ENCODE measurements at regions not wholly inside any gene's neighbourhood (a gene's known extent, or its start where the extent isn't known, plus 50 kb on each side); places are given as distances from the start of the nearest gene placed in this dataset.

GRCh38 chr18:41004324-41004723 lies 950.7 kb upstream of the PIK3C3 start:
- peak in 2 of 4 donors; percentile 2 to 4 for DNase-seq (ENCODE audit: low read depth in 4 of 4, low spot score in 3 of 4)

GRCh38 chr18:40995529-40995928 lies 959.5 kb upstream of the PIK3C3 start:
- no peak for DNase-seq (ENCODE audit: low read depth in 4 of 4, low spot score in 3 of 4)

- DNase-seq (ENCODE audit: low read depth in 4 of 4, low spot score in 3 of 4), result no peak
Measured at GRCh38 chr18:40993363-40993762, 961.7 kb upstream of the PIK3C3 start.

- no peak for DNase-seq (ENCODE audit: low read depth in 4 of 4, low spot score in 3 of 4)
Measured at GRCh38 chr18:40987581-40987980, 967.5 kb upstream of the PIK3C3 start.

GRCh38 chr18:40985436-40985835 lies 969.6 kb upstream of the PIK3C3 start:
- no peak for DNase-seq (ENCODE audit: low read depth in 4 of 4, low spot score in 3 of 4)

- no peak for DNase-seq (ENCODE audit: low read depth in 4 of 4, low spot score in 3 of 4)
Measured at GRCh38 chr18:40984856-40985255, 970.2 kb upstream of the PIK3C3 start.

GRCh38 chr18:40983835-40984234 lies 971.2 kb upstream of the PIK3C3 start:
- DNase-seq (ENCODE audit: low read depth in 4 of 4, low spot score in 3 of 4), result no peak

- no peak for DNase-seq (ENCODE audit: low read depth in 4 of 4, low spot score in 3 of 4)
Measured at GRCh38 chr18:40980171-40980570, 974.9 kb upstream of the PIK3C3 start.

GRCh38 chr18:40976050-40976449 lies 979.0 kb upstream of the PIK3C3 start:
- no peak for DNase-seq (ENCODE audit: low read depth in 4 of 4, low spot score in 3 of 4)

GRCh38 chr18:40974448-40974847 lies 980.6 kb upstream of the PIK3C3 start:
- no peak for DNase-seq (ENCODE audit: low read depth in 4 of 4, low spot score in 3 of 4)

- DNase-seq (ENCODE audit: low read depth in 4 of 4, low spot score in 3 of 4), result no peak
Measured at GRCh38 chr18:40962784-40963183, 992.2 kb upstream of the PIK3C3 start.

GRCh38 chr18:40957533-40958070 lies 997.4 kb upstream of the PIK3C3 start:
- DNase-seq (ENCODE audit: low read depth in 4 of 4, low spot score in 3 of 4), result no peak

GRCh38 chr18:40956213-40956612 lies 998.8 kb upstream of the PIK3C3 start:
- DNase-seq (ENCODE audit: low read depth in 4 of 4, low spot score in 3 of 4), result no peak

GRCh38 chr18:40955351-40955750 lies 999.7 kb upstream of the PIK3C3 start:
- DNase-seq (ENCODE audit: low read depth in 4 of 4, low spot score in 3 of 4), result no peak

- no peak for DNase-seq (ENCODE audit: low read depth in 4 of 4, low spot score in 3 of 4)
Measured at GRCh38 chr18:40949114-40949950, 1005.7 kb upstream of the PIK3C3 start.

GRCh38 chr18:40944576-40944975 lies 1010.5 kb upstream of the PIK3C3 start:
- DNase-seq (ENCODE audit: low read depth in 4 of 4, low spot score in 3 of 4), result no peak

GRCh38 chr18:40939656-40940515 lies 1015.1 kb upstream of the PIK3C3 start:
- no peak for DNase-seq (ENCODE audit: low read depth in 4 of 4, low spot score in 3 of 4)

- no peak for DNase-seq (ENCODE audit: low read depth in 4 of 4, low spot score in 3 of 4)
Measured at GRCh38 chr18:40938615-40939014, 1016.4 kb upstream of the PIK3C3 start.

- no peak for DNase-seq (ENCODE audit: low read depth in 4 of 4, low spot score in 3 of 4)
Measured at GRCh38 chr18:40937386-40937785, 1017.6 kb upstream of the PIK3C3 start.

- no peak for DNase-seq (ENCODE audit: low read depth in 4 of 4, low spot score in 3 of 4)
Measured at GRCh38 chr18:40935423-40935822, 1019.6 kb upstream of the PIK3C3 start.

GRCh38 chr18:40932862-40933261 lies 1022.2 kb upstream of the PIK3C3 start:
- no peak for DNase-seq (ENCODE audit: low read depth in 4 of 4, low spot score in 3 of 4)
